ENCODE measurements at regions not wholly inside any gene's neighbourhood (a gene's known extent, or its start where the extent isn't known, plus 50 kb on each side); places are given as distances from the start of the nearest gene placed in this dataset.

GRCh38 chr10:9268176-9268575 is 1213.7 kb downstream of the GATA3 start:
- TF ChIP-seq EZH2 (IDR thresholded peaks at IDR 0.05) (no peak), CTCF (IDR thresholded peaks at IDR 0.05) (no peak)

All from neural progenitor cell (in vitro differentiated cells).